Upper lobe of right lung (tissue), 1 donor: ENCODE measurements at regions not wholly inside any gene's neighbourhood (a gene's known extent, or its start where the extent isn't known, plus 50 kb on each side); places are given as distances from the start of the nearest gene placed in this dataset.

ENCODE experiments used
- ATAC-seq: fragments of 200-7000 bp; cut with Tn5 transposase; one replicate; pipeline ENCODE4 v1.9.1; 2020; ENCODE audit warnings: mild to moderate bottlenecking, moderate library complexity
- DNase-seq: peaks from one replicate; pipeline ENCODE4 v3.0.0-alpha.2; 2020
- H3K27ac ChIP-seq: fragments of 200-600 bp; one replicate; pipeline ENCODE4 v1.8.0; 2022
- H3K27me3 ChIP-seq: fragments of 200-600 bp; one replicate; pipeline ENCODE4 v1.8.0; 2022; ENCODE audit warnings: mild to moderate bottlenecking
- H3K36me3 ChIP-seq: fragments of 200-600 bp; one replicate; pipeline ENCODE4 v1.8.0; 2022
- H3K4me1 ChIP-seq: fragments of 200-600 bp; one replicate; pipeline ENCODE4 v1.8.0; 2022
- H3K4me3 ChIP-seq: fragments of 200-600 bp; one replicate; pipeline ENCODE4 v1.8.0; 2022; ENCODE audit warnings: mild to moderate bottlenecking
- H3K9me3 ChIP-seq: fragments of 200-600 bp; one replicate; pipeline ENCODE4 v1.8.0; 2022
- CTCF ChIP-seq: fragments of 200-600 bp; IDR thresholded peaks from one replicate; pipeline ENCODE4 v1.8.0; 2022; ENCODE audit warnings: antibody characterized with exemption
- intact Hi-C: fragments of 100-400 bp; cut with DNase I; formaldehyde crosslinking; loops from one replicate; pipeline ENCODE4 v1.11.0; 2022
- donor health status: DM: no; HTN: yes; CAD: no; lungs with severe emphysema.

DNA sequence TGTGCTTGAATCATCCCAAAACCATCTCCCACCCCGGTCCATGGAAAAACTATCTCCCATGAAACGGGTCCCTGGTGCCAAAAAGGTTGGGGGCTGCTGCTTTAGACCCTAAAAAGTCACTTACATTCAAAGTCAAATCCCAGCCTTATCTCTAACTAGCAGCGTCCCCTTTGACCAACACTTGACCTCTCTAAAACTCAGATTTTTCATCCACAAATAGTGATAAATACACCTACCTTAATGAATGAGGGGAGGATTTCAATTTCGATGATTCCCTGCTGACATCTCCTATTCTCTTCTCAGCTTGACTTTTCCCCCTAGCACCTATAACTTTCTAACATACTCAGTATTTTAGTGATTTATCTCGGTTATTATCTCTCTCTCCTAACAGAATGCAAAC, 137.3 kb downstream of the BTG1 start:
- Histone ChIP-seq H3K27ac (no peak overlapping the region), H3K9me3 (no peaks in the 10 kb centered on the region), H3K36me3 (no peaks in the 10 kb centered on the region), H3K4me3 (no peak overlapping the region), H3K4me1 (no peaks in the 10 kb centered on the region), H3K27me3 (no peaks in the 10 kb centered on the region)
- intact Hi-C loops: no loop called here
- TF ChIP-seq CTCF: no peak
- DNase-seq: no peak
- ATAC-seq: no peak

GRCh38 chr12:92007787-92008186, 137.9 kb downstream of the BTG1 start:
- no peaks in the 10 kb centered on the region for H3K36me3 ChIP-seq
- H3K9me3 ChIP-seq: no peaks in the 10 kb centered on the region
- no peak for DNase-seq
- intact Hi-C loops: no loop called here
- no peaks in the 10 kb centered on the region for H3K4me1 ChIP-seq
- H3K4me3 ChIP-seq: no peak overlapping the region
- ATAC-seq: no peak
- no peaks in the 10 kb centered on the region for H3K27me3 ChIP-seq
- TF ChIP-seq CTCF: no peak
- H3K27ac ChIP-seq: no peak overlapping the region

DNA sequence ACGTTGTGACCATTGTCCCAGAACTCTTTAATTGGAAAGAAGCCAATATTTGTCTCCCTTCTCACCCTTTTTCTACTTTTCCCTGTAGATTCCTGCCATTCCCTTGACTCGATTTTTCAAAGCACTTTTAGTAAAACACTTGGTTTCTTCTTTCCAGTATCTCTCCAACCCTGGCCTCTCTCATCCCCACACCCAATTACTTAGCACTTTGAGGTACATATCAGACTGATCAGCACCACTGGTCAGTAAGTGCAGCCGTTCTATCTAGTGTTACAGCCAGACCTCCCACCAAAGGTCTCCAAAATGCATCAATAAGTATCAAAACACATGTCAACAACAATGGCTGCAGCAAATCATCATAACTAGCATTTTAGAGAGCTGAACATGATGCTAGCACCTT, 141.9 kb downstream of the BTG1 start:
- ATAC-seq (no peak), DNase-seq (no peak)
- TF ChIP-seq CTCF: no peak
- Histone ChIP-seq H3K36me3 (no peaks in the 10 kb centered on the region), H3K4me3 (no peak overlapping the region), H3K27ac (no peak overlapping the region), H3K4me1 (no peaks in the 10 kb centered on the region), H3K27me3 (no peaks in the 10 kb centered on the region), H3K9me3 (no peaks in the 10 kb centered on the region)
- intact Hi-C loops: no loop called here

DNA sequence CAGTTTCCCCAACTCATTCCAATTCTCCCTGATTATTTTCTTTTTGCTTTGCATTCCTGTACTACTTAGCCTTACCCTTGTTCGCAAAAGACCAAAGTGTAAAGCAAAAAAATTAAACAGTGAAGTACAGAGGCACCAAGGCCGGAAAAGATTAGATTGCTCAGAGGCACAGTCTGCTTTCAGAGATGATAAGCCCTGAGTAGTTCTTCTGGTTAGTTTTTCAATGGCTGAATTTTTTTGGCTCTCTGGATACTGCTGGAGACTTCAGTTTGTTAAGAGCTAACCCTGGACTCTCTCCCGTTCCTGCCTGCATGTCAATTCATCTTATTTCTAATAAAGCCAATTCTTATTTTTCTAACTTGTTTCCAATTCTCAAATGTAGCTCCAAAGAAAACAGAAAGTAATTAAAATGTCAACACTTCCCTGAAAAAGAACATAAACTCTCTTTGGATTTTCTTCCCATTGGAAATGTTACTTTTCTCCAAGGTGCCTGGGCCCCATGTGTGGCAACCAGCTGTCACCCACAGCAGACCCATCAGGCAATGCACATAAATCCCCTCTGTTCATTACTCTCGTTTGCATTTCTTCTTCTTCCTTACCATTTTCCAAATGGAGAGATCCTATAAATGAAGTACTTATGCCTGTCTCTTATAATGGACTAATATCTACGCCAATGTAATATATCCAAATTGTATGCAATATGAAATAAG, 142.8 kb downstream of the BTG1 start:
- Histone ChIP-seq H3K27me3 (no peaks in the 10 kb centered on the region), H3K36me3 (no peaks in the 10 kb centered on the region), H3K9me3 (no peaks in the 10 kb centered on the region), H3K4me1 (no peaks in the 10 kb centered on the region), H3K4me3 (no peak overlapping the region), H3K27ac (no peak overlapping the region)
- intact Hi-C loops: no loop called here
- ATAC-seq (no peak), DNase-seq (no peak)
- no peak for TF ChIP-seq CTCF

- no peak overlapping the region for H3K27ac ChIP-seq
- TF ChIP-seq CTCF: no peak
- intact Hi-C loops: no loop called here
- no peaks in the 10 kb centered on the region for H3K9me3 ChIP-seq
- no peak overlapping the region for H3K4me3 ChIP-seq
- H3K27me3 ChIP-seq: no peaks in the 10 kb centered on the region
- no peaks in the 10 kb centered on the region for H3K4me1 ChIP-seq
- ATAC-seq (no peak), DNase-seq (no peak)
- H3K36me3 ChIP-seq: no peaks in the 10 kb centered on the region
Measured at GRCh38 chr12:92002195-92002649, 143.4 kb downstream of the BTG1 start.

GRCh38 chr12:92000597-92000996, 145.0 kb downstream of the BTG1 start:
- intact Hi-C loops: no loop called here
- no peak overlapping the region for H3K27ac ChIP-seq

More at GRCh38 chr12:92000597-92000996, 145.0 kb downstream of the BTG1 start:
- Histone ChIP-seq H3K4me3 (no peak overlapping the region), H3K4me1 (no peaks in the 10 kb centered on the region), H3K36me3 (no peaks in the 10 kb centered on the region), H3K9me3 (no peaks in the 10 kb centered on the region), H3K27me3 (no peaks in the 10 kb centered on the region)
- TF ChIP-seq CTCF: no peak
- no peak for ATAC-seq
- no peak for DNase-seq
